ENCODE measurements at regions not wholly inside any gene's neighbourhood (a gene's known extent, or its start where the extent isn't known, plus 50 kb on each side); places are given as distances from the start of the nearest gene placed in this dataset.

DNA sequence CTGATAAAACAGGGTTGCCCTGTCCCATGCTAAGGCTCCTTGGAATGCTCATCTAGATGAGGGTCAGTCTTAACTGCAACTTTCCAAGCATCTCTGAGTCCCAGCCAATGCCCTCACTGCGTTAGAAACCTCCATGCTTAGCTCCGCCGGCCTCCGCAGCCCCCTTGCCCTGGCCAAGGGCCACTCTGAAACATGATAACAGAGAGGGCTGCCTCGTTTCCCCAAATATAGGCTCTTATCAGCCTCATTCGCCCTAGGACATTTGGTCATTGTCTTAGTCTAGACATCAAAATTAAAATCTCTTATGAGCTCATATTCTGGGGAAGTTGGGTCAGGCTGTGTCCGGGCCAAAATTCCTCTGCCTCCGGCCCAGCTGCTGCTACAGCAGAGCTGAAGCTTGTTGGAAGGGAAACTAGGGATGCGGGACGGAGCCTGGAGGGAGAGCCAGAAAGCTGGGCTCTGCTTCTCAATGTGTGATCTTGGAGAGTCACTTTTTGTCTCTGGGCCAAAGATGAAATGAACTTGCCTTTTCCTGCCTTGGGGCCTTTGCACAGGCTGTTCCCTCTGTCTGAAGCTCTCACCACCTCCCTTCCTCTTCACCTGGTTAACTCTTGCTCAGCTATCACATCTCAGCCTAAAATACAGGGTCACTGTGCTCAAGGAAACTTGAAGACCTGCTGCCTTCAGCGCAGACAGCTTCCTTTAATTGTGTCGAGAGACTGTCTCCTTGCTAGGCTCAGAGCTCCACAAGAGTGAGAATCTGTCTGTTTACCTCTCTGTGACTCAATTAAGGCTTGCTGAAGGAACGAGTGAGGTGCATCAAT, 191.3 kb downstream of the RGS3 start:
- H3K4me1 Mint-ChIP-seq (ENCODE audit: unreplicated experiment): peaks cover 34% of the 10 kb centered on the region
- no peak for DNase-seq (ENCODE audit: extremely low spot score, unreplicated experiment)
- no peak for TF ChIP-seq CTCF (IDR thresholded peaks at IDR 0.05)
- H3K4me3 Mint-ChIP-seq (ENCODE audit: unreplicated experiment): no peak overlapping the region
- peaks cover 11% of the 10 kb centered on the region for H3K27me3 Mint-ChIP-seq (ENCODE audit: unreplicated experiment)
- no peaks in the 10 kb centered on the region for H3K36me3 Mint-ChIP-seq (ENCODE audit: unreplicated experiment)
- H3K27ac Mint-ChIP-seq (ENCODE audit: unreplicated experiment): peak overlapping the region; percentile 39
- no peaks in the 10 kb centered on the region for H3K9me3 Mint-ChIP-seq (ENCODE audit: unreplicated experiment)

GRCh38 chr9:113656771-113657670, 193.5 kb downstream of the RGS3 start:
- Mint-ChIP-seq H3K4me3 (ENCODE audit: unreplicated experiment) (no peak overlapping the region), H3K27ac (ENCODE audit: unreplicated experiment) (no peak overlapping the region), H3K9me3 (ENCODE audit: unreplicated experiment) (no peaks in the 10 kb centered on the region), H3K36me3 (ENCODE audit: unreplicated experiment) (no peaks in the 10 kb centered on the region), H3K27me3 (ENCODE audit: unreplicated experiment) (peaks cover 32% of the 10 kb centered on the region), H3K4me1 (ENCODE audit: unreplicated experiment) (peaks cover 16% of the 10 kb centered on the region)
- no peak for DNase-seq (ENCODE audit: extremely low spot score, unreplicated experiment)
- TF ChIP-seq CTCF (IDR thresholded peaks at IDR 0.05): no peak

- H3K36me3 Mint-ChIP-seq (ENCODE audit: unreplicated experiment): no peaks in the 10 kb centered on the region
- no peak overlapping the region for H3K27ac Mint-ChIP-seq (ENCODE audit: unreplicated experiment)
- peak; percentile 94 for TF ChIP-seq CTCF (IDR thresholded peaks at IDR 0.05)
- peak; percentile 93 for DNase-seq (ENCODE audit: extremely low spot score, unreplicated experiment)
- H3K4me1 Mint-ChIP-seq (ENCODE audit: unreplicated experiment): peaks cover 10% of the 10 kb centered on the region
- H3K27me3 Mint-ChIP-seq (ENCODE audit: unreplicated experiment): peaks cover 35% of the 10 kb centered on the region
- no peaks in the 10 kb centered on the region for H3K9me3 Mint-ChIP-seq (ENCODE audit: unreplicated experiment)
- H3K4me3 Mint-ChIP-seq (ENCODE audit: unreplicated experiment): no peak overlapping the region
Measured at GRCh38 chr9:113657765-113658544, 194.4 kb downstream of the RGS3 start.

GRCh38 chr9:113658545-113658895, 195.0 kb downstream of the RGS3 start:
- H3K9me3 Mint-ChIP-seq (ENCODE audit: unreplicated experiment): no peaks in the 10 kb centered on the region
- H3K27me3 Mint-ChIP-seq (ENCODE audit: unreplicated experiment): peaks cover 40% of the 10 kb centered on the region
- no peaks in the 10 kb centered on the region for H3K36me3 Mint-ChIP-seq (ENCODE audit: unreplicated experiment)
- no peak overlapping the region for H3K27ac Mint-ChIP-seq (ENCODE audit: unreplicated experiment)
- no peak for TF ChIP-seq CTCF (IDR thresholded peaks at IDR 0.05)
- DNase-seq (ENCODE audit: extremely low spot score, unreplicated experiment): no peak
- H3K4me1 Mint-ChIP-seq (ENCODE audit: unreplicated experiment): peaks cover 9% of the 10 kb centered on the region
- no peak overlapping the region for H3K4me3 Mint-ChIP-seq (ENCODE audit: unreplicated experiment)
